ENCODE measurements at regions not wholly inside any gene's neighbourhood (a gene's known extent, or its start where the extent isn't known, plus 50 kb on each side); places are given as distances from the start of the nearest gene placed in this dataset.
"Not testable (repeated sequence)": the region's sequence is repeated elsewhere in the genome, so short reads cannot be mapped to it uniquely, and the experiment has no call there.

- intact Hi-C loops (cut with DNase I), result no loop called here
- peak overlapping the region in 1 of 12 donors; percentile 22 for H3K27ac ChIP-seq
- DNase-seq (no peak), ATAC-seq (peak in 3 of 4 donors; percentile 46 to 71 (median 70))
- H3K4me1 ChIP-seq, result peaks cover 0 to 25% (median 9%) of the 10 kb centered on the region in 12 donors
- H3K36me3 ChIP-seq, result no peaks in the 10 kb centered on the region
- TF ChIP-seq CTCF (IDR thresholded peaks at IDR 0.05) (no peak), POLR2A (IDR thresholded peaks at IDR 0.05) (no peak)
- H3K9me3 ChIP-seq, result no peaks in the 10 kb centered on the region
- H3K27me3 ChIP-seq, result no peaks in the 10 kb centered on the region
- 31 to 45% (median 40%) methylated on average over 10 of the region's 10 CpGs for WGBS, 4 donors
- no peak overlapping the region for H3K4me3 ChIP-seq
Measured at GRCh38 chr10:35875016-35875676, 233.1 kb upstream of the FZD8 start.

- ATAC-seq, result peak in 1 of 4 donors; percentile 28
- H3K27ac ChIP-seq, result peak overlapping the region in 1 of 12 donors; percentile 22
Measured at GRCh38 chr10:35874311-35875015, 232.4 kb upstream of the FZD8 start.

GRCh38 chr10:35872671-35873070 is 230.6 kb upstream of the FZD8 start:
- Histone ChIP-seq H3K9me3 (no peaks in the 10 kb centered on the region), H3K4me3 (no peak overlapping the region), H3K4me1 (peaks cover 0 to 27% (median 9%) of the 10 kb centered on the region in 12 donors), H3K27me3 (no peaks in the 10 kb centered on the region), H3K27ac (no peak overlapping the region), H3K36me3 (no peaks in the 10 kb centered on the region)
- WGBS, 4 donors, result 90 to 94% (median 92%) methylated on average over 6 of the region's 6 CpGs
- no peak for DNase-seq
- ATAC-seq, result no peak
- TF ChIP-seq CTCF (IDR thresholded peaks at IDR 0.05) (no peak), POLR2A (IDR thresholded peaks at IDR 0.05) (no peak)
- intact Hi-C loops (cut with DNase I), result no loop called here

More at GRCh38 chr10:35874311-35875015, 232.4 kb upstream of the FZD8 start:
- Histone ChIP-seq H3K4me1 (peaks cover 0 to 27% (median 9%) of the 10 kb centered on the region in 12 donors), H3K27me3 (no peaks in the 10 kb centered on the region), H3K9me3 (no peaks in the 10 kb centered on the region), H3K4me3 (no peak overlapping the region), H3K36me3 (no peaks in the 10 kb centered on the region)
- DNase-seq, result no peak
- 79 to 84% (median 81%) methylated on average over 6 of the region's 6 CpGs for WGBS, 4 donors
- intact Hi-C loops (cut with DNase I), result no loop called here
- no peak for TF ChIP-seq CTCF (IDR thresholded peaks at IDR 0.05)
- TF ChIP-seq POLR2A (IDR thresholded peaks at IDR 0.05), result no peak

- DNase-seq (no peak), ATAC-seq (no peak)
- intact Hi-C loops (cut with DNase I), result no loop called here
- TF ChIP-seq CTCF (IDR thresholded peaks at IDR 0.05) (no peak), POLR2A (IDR thresholded peaks at IDR 0.05) (no peak)
- WGBS, 4 donors, result 51 to 56% (median 54%) methylated on average over 5 of the region's 5 CpGs
- Histone ChIP-seq H3K36me3 (no peaks in the 10 kb centered on the region), H3K27ac (no peak overlapping the region), H3K4me1 (peaks cover 0 to 24% (median 7%) of the 10 kb centered on the region in 12 donors), H3K4me3 (no peak overlapping the region), H3K9me3 (peaks cover 0 to 6% (median 0%) of the 10 kb centered on the region in 12 donors), H3K27me3 (no peaks in the 10 kb centered on the region)
Measured at GRCh38 chr10:35870665-35871310, 228.7 kb upstream of the FZD8 start.

GRCh38 chr10:35858676-35859283 is 216.7 kb upstream of the FZD8 start:
- WGBS, 4 donors, result 68 to 78% (median 70%) methylated on average over 21 to 25 of the region's 25 CpGs
- H3K36me3 ChIP-seq; ATAC-seq; H3K27me3 ChIP-seq; H3K27ac ChIP-seq; H3K4me3 ChIP-seq; H3K4me1 ChIP-seq; DNase-seq; intact Hi-C loops (cut with DNase I): not testable (repeated sequence)
- H3K9me3 ChIP-seq, result peaks cover 0 to 13% (median 1%) of the 10 kb centered on the region in 12 donors
